Kidney epithelial cell (primary cell): ENCODE measurements at regions not wholly inside any gene's neighbourhood (a gene's known extent, or its start where the extent isn't known, plus 50 kb on each side); places are given as distances from the start of the nearest gene placed in this dataset.

ENCODE experiments used
- DNase-seq: peaks from one replicate; pipeline ENCODE4 v3.0.0-alpha.2; 2010; ENCODE audit warnings: low read depth
- H3K27me3 ChIP-seq: 2 replicates; pipeline ENCODE4 v1.6.0; 2011; ENCODE audit warnings: low read length; ENCODE audit not compliant: control insufficient read depth, insufficient read depth
- H3K36me3 ChIP-seq: 2 replicates; pipeline ENCODE4 v1.5.1; 2011; ENCODE audit warnings: low read length; ENCODE audit not compliant: control insufficient read depth, insufficient read depth
- H3K4me3 ChIP-seq: 2 replicates; pipeline ENCODE4 v1.5.1; 2011; ENCODE audit warnings: low read depth, mild to moderate bottlenecking, control low read depth, low read length
- CTCF ChIP-seq: IDR thresholded peaks from 2 replicates; pipeline ENCODE4 v1.5.1; 2011; ENCODE audit warnings: mild to moderate bottlenecking, moderate library complexity, low read length, control low read depth, inconsistent platforms; ENCODE audit not compliant: insufficient read depth, poor library complexity, severe bottlenecking

GRCh38 chr6:71206089-71206488, 82.5 kb upstream of the OGFRL1 start:
- no peaks in the 10 kb centered on the region for H3K27me3 ChIP-seq
- H3K36me3 ChIP-seq: no peaks in the 10 kb centered on the region
- TF ChIP-seq CTCF: no peak
- H3K4me3 ChIP-seq: no peak overlapping the region
- DNase-seq: no peak

- no peak for DNase-seq
- Histone ChIP-seq H3K36me3 (no peaks in the 10 kb centered on the region), H3K27me3 (no peaks in the 10 kb centered on the region), H3K4me3 (no peak overlapping the region)
- no peak for TF ChIP-seq CTCF
These were observed 79.4 kb upstream of the OGFRL1 start for GRCh38 chr6:71209206-71209605.

- Histone ChIP-seq H3K4me3 (no peak overlapping the region), H3K27me3 (no peaks in the 10 kb centered on the region), H3K36me3 (no peaks in the 10 kb centered on the region)
- no peak for DNase-seq
- no peak for TF ChIP-seq CTCF
These were observed 79.0 kb upstream of the OGFRL1 start for GRCh38 chr6:71209626-71210025.

GRCh38 chr6:71211799-71212198, 76.8 kb upstream of the OGFRL1 start:
- TF ChIP-seq CTCF: no peak
- no peak overlapping the region for H3K4me3 ChIP-seq

GRCh38 chr6:71220466-71220865, 68.1 kb upstream of the OGFRL1 start:
- Histone ChIP-seq H3K27me3 (no peaks in the 10 kb centered on the region), H3K36me3 (no peaks in the 10 kb centered on the region), H3K4me3 (no peak overlapping the region)
- no peak for TF ChIP-seq CTCF
- DNase-seq: no peak

More at GRCh38 chr6:71211799-71212198, 76.8 kb upstream of the OGFRL1 start:
- DNase-seq: no peak
- Histone ChIP-seq H3K27me3 (no peaks in the 10 kb centered on the region), H3K36me3 (no peaks in the 10 kb centered on the region)

- DNase-seq: no peak
- no peak overlapping the region for H3K4me3 ChIP-seq
- H3K36me3 ChIP-seq: no peaks in the 10 kb centered on the region
- TF ChIP-seq CTCF: no peak
- no peaks in the 10 kb centered on the region for H3K27me3 ChIP-seq
These were observed 65.9 kb upstream of the OGFRL1 start for GRCh38 chr6:71222671-71223070.
